HCT116 (cell line): ENCODE measurements at regions not wholly inside any gene's neighbourhood (a gene's known extent, or its start where the extent isn't known, plus 50 kb on each side); places are given as distances from the start of the nearest gene placed in this dataset.

Experiments used
- ATAC-seq: fragments of 200-7000 bp; cut with Tn5 transposase; 2 replicates; pipeline ENCODE4 v1.9.1; 2020; ENCODE audit warnings: mild to moderate bottlenecking, moderate library complexity
- BruUV-seq: library from RNA; stranded (reverse); fragments of 400-500 nt; replicated peaks from 2 replicates; lab custom pipeline; 2021; lab: Mats Ljungman, UMichigan
- CTCF ChIA-PET: fragments of 300-600 bp; sonication (Branson Sonifier 250); formaldehyde crosslinking; loops from one replicate; lab custom pipeline; 2021; ENCODE audit warnings: antibody characterized with exemption; lab: Charles Lee
- POLR2A ChIA-PET: fragments of 300-600, 350-600 bp; sonication (Branson Sonifier 250); formaldehyde crosslinking; loops from one replicate; lab custom pipeline; 2021; ENCODE audit warnings: antibody characterized with exemption; lab: Charles Lee
- RAD21 ChIA-PET, 2 experiments: fragments of 300-600 bp; sonication (Branson Sonifier 250); formaldehyde crosslinking; loops; one replicate each; lab custom pipeline; 2023; ENCODE audit warnings: low total read pairs in 2 of 2; ENCODE audit not compliant: uncharacterized antibody in 2 of 2, unreplicated experiment in 2 of 2, low non-redundant PET in 1 of 2; lab: Charles Lee
- DNase-seq: peaks from one replicate; pipeline ENCODE4 v3.0.0-alpha.2; 2010; ENCODE audit warnings: low read depth, low spot score
- H2AFZ ChIP-seq: fragments of 200-600 bp; shearing (Covaris generic), sonication (generic); 2 replicates; pipeline ENCODE4 v1.6.1; 2017; ENCODE audit warnings: low read depth, mixed run types, mixed read lengths, antibody characterized with exemption, low read length; ENCODE audit not compliant: poor library complexity, severe bottlenecking
- H3K27ac ChIP-seq: 2 replicates; pipeline ENCODE4 v1.5.1; 2012; ENCODE audit warnings: low read depth, low read length
- H3K27me3 ChIP-seq: fragments of 200-600 bp; sonication (generic); 2 replicates; pipeline ENCODE4 v1.6.1; 2016; ENCODE audit warnings: mixed run types, low read length, mixed read lengths; ENCODE audit not compliant: insufficient read depth
- H3K36me3 ChIP-seq, 2 experiments: fragments of 200-500 bp in 1 of 2; fragments of 200-600 bp in 1 of 2; sonication (Bioruptor generic) in 1 of 2; sonication (generic) in 1 of 2; 2 replicates each; pipeline versions ENCODE4 v1.5.1 to v1.6.1; 2014 to 2016; ENCODE audit warnings: low read length in 2 of 2, inconsistent platforms in 1 of 2, mixed read lengths in 1 of 2, mixed run types in 1 of 2; ENCODE audit not compliant: insufficient read depth in 2 of 2, control insufficient read depth in 1 of 2
- H3K4me1 ChIP-seq, 2 experiments: fragments of 200-600 bp in 1 of 2; sonication (generic) in 1 of 2; 2 replicates each; pipeline versions ENCODE4 v1.5.1 to v1.6.1; 2012 to 2017; ENCODE audit warnings: low read length in 2 of 2, inconsistent platforms in 1 of 2, mild to moderate bottlenecking in 1 of 2, mixed read lengths in 1 of 2, mixed run types in 1 of 2, moderate library complexity in 1 of 2; ENCODE audit not compliant: insufficient read depth in 2 of 2, control insufficient read depth in 1 of 2
- H3K4me2 ChIP-seq: fragments of 200-600 bp; sonication (generic); 2 replicates; pipeline ENCODE4 v1.6.1; 2017; ENCODE audit warnings: mixed run types, low read length, mixed read lengths
- H3K4me3 ChIP-seq, 2 experiments: fragments of 200-600 bp in 1 of 2; sonication (generic) in 1 of 2; replicated peaks in 1 of 2; 2 replicates each; pipeline ENCODE4 v1.5.1; 2011 to 2016; ENCODE audit warnings: low read length in 2 of 2, control low read depth in 1 of 2, low read depth in 1 of 2, mild to moderate bottlenecking in 1 of 2, mixed read lengths in 1 of 2, mixed run types in 1 of 2
- H3K79me2 ChIP-seq: fragments of 200-600 bp; sonication (generic); 2 replicates; pipeline ENCODE4 v1.6.1; 2017; ENCODE audit warnings: mild to moderate bottlenecking, mixed run types, low read length, moderate library complexity, mixed read lengths; ENCODE audit not compliant: insufficient read depth
- H3K9ac ChIP-seq: fragments of 200-600 bp; sonication (generic); 2 replicates; pipeline ENCODE4 v1.6.1; 2016; ENCODE audit warnings: low read length, mixed read lengths
- H3K9me2 ChIP-seq: fragments of 200-600 bp; sonication (generic), shearing (Covaris generic); 2 replicates; pipeline ENCODE4 v1.6.1; 2017; ENCODE audit warnings: mixed run types, mild to moderate bottlenecking, moderate library complexity; ENCODE audit not compliant: insufficient read depth
- H3K9me3 ChIP-seq, 2 experiments: fragments of 200-500 bp in 1 of 2; fragments of 200-600 bp in 1 of 2; sonication (Bioruptor generic) in 1 of 2; sonication (generic) in 1 of 2; 2 replicates each; pipeline ENCODE4 v1.6.1; 2014 to 2017; ENCODE audit warnings: low read length in 2 of 2, mixed read lengths in 2 of 2, inconsistent platforms in 1 of 2, low read depth in 1 of 2, mild to moderate bottlenecking in 1 of 2, mixed run types in 1 of 2, moderate library complexity in 1 of 2; ENCODE audit not compliant: control insufficient read depth in 1 of 2, insufficient read depth in 1 of 2
- H4K20me1 ChIP-seq: fragments of 200-600 bp; sonication (generic), shearing (Covaris generic); 2 replicates; pipeline ENCODE4 v1.6.1; 2017; ENCODE audit warnings: mixed run types, mild to moderate bottlenecking, moderate library complexity; ENCODE audit not compliant: insufficient read depth
- ATF3 ChIP-seq: IDR thresholded peaks from 2 replicates; pipeline ENCODE4 v1.6.1; 2012
- CBX3 ChIP-seq: IDR thresholded peaks from 2 replicates; pipeline ENCODE4 v1.6.1; 2012; ENCODE audit warnings: low read depth
- CEBPB ChIP-seq: IDR thresholded peaks from 2 replicates; pipeline ENCODE4 v1.6.1; 2012; ENCODE audit warnings: low read depth
- EGR1 ChIP-seq: IDR thresholded peaks from 2 replicates; pipeline ENCODE4 v1.6.1; 2012; ENCODE audit warnings: low read depth
- ELF1 ChIP-seq: IDR thresholded peaks from 2 replicates; pipeline ENCODE4 v1.6.1; 2012; ENCODE audit warnings: low read depth, borderline replicate concordance
- EZH2 ChIP-seq: fragments of 200-600 bp; sonication (generic); IDR thresholded peaks from 2 replicates; pipeline ENCODE4 v1.6.1; 2017; ENCODE audit warnings: antibody characterized with exemption, mixed run types
- FOSL1 ChIP-seq: IDR thresholded peaks from 2 replicates; pipeline ENCODE4 v1.6.1; 2012; ENCODE audit warnings: low read depth
- JUND ChIP-seq: IDR thresholded peaks from 2 replicates; pipeline ENCODE4 v1.6.1; 2012
- POLR2AphosphoS5 ChIP-seq: IDR thresholded peaks from 2 replicates; pipeline ENCODE4 v1.6.1; 2011; ENCODE audit warnings: mild to moderate bottlenecking, low read depth, low read length, moderate library complexity
- SIN3A ChIP-seq: IDR thresholded peaks from 2 replicates; pipeline ENCODE4 v1.6.1; 2012; ENCODE audit warnings: low read depth
- SP1 ChIP-seq: IDR thresholded peaks from 2 replicates; pipeline ENCODE4 v1.6.1; 2012; ENCODE audit warnings: low read depth
- TCF7L2 ChIP-seq: IDR thresholded peaks from 2 replicates; pipeline ENCODE4 v1.7.0; 2011; ENCODE audit warnings: borderline replicate concordance, inconsistent platforms; ENCODE audit not compliant: insufficient read depth, insufficient read length; ENCODE audit errors: extremely low read depth
- YY1 ChIP-seq: IDR thresholded peaks from 2 replicates; pipeline ENCODE4 v1.6.1; 2011; ENCODE audit warnings: low read length, low read depth, moderate library complexity, mild to moderate bottlenecking; ENCODE audit not compliant: insufficient replicate concordance; ENCODE audit errors: extremely low read depth
- ZBTB33 ChIP-seq: IDR thresholded peaks from 2 replicates; pipeline ENCODE4 v1.6.1; 2011; ENCODE audit warnings: mild to moderate bottlenecking, low read length, moderate library complexity; ENCODE audit not compliant: insufficient replicate concordance; ENCODE audit errors: extremely low read depth
- ZFX ChIP-seq: fragments of 450-650 bp; IDR thresholded peaks from 2 replicates; pipeline ENCODE4 v1.6.1; 2017
- ZNF274 ChIP-seq: fragments of 200-500 bp; sonication (Bioruptor generic); IDR thresholded peaks from 2 replicates; pipeline ENCODE4 v1.6.1; 2014; ENCODE audit warnings: mild to moderate bottlenecking, low read depth, low read length, inconsistent platforms
- intact Hi-C: fragments of 100-400 bp; cut with micrococcal nuclease; formaldehyde crosslinking; loops from 2 replicates; pipeline ENCODE4 v1.10.0; 2022
- TF ChIP-seq, protein P1 (sequence below), 3 experiments: fragments of 200-600 bp in 1 of 3; sonication (generic) in 1 of 3; IDR thresholded peaks in 2 of 3; conservative IDR thresholded peaks in 1 of 3; 2 replicates each; pipeline ENCODE4 v1.5.1; 2012 to 2017; ENCODE audit warnings: low read depth in 2 of 3, low read length in 2 of 3, antibody characterized with exemption in 1 of 3, borderline replicate concordance in 1 of 3, control low read depth in 1 of 3, mild to moderate bottlenecking in 1 of 3, mixed read lengths in 1 of 3, mixed run types in 1 of 3, moderate library complexity in 1 of 3; ENCODE audit not compliant: insufficient read depth in 1 of 3
- TF ChIP-seq, protein P2 (sequence below): IDR thresholded peaks from 2 replicates; pipeline ENCODE4 v1.6.1; 2012

DNA sequence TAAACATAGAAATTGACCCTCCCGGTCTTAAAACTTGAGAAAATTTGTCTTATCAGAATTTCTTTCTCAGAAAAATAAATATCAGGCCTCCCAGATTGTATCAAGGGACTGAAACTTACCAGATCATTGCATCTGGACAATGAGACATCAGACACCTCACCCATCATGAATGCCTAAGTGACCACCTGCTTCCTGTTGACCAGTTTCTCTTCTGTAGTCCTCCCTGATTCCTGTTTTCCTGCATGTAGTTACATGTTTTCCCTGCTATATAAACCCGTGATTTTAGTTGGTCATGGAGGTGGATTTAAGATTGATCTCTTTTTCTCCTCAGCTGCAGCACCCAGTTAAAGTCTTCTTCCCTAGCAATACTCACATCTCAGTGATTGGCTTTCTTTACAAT, 548.1 kb downstream of the PPP4R3C start:
- H3K79me2 ChIP-seq = no peaks in the 10 kb centered on the region
- ATAC-seq = no peak
- no peaks in the 10 kb centered on the region for H3K4me1 ChIP-seq
- no peak overlapping the region for H3K4me2 ChIP-seq
- ChIA-PET RAD21 (no interaction called here), CTCF (no interaction called here), POLR2A (no interaction called here)
- DNase-seq = no peak
- H3K9me3 ChIP-seq = no peaks in the 10 kb centered on the region
- H3K27ac ChIP-seq = no peak overlapping the region
- H3K9ac ChIP-seq = no peak overlapping the region
- no peaks in the 10 kb centered on the region for H3K27me3 ChIP-seq
- BruUV-seq = no TSS peak
- no peak for TF ChIP-seq ZFX
- TF ChIP-seq JUND = no peak
- no peak for TF ChIP-seq EZH2
- TF ChIP-seq CEBPB = no peak
- intact Hi-C loops = loop anchor here (5.0 kb wide), 2 partner anchors 63 to 263 kb away; no protein-coding TSS in a partner anchor
- no peak overlapping the region for H2AFZ ChIP-seq
- no peaks in the 10 kb centered on the region for H3K36me3 ChIP-seq
- H3K4me3 ChIP-seq = no peak overlapping the region
- H3K9me2 ChIP-seq = no peaks in the 10 kb centered on the region
- no peaks in the 10 kb centered on the region for H4K20me1 ChIP-seq

GRCh38 chrX:26914232-26914631, 548.9 kb downstream of the PPP4R3C start:
- Histone ChIP-seq H3K9me2 (no peaks in the 10 kb centered on the region), H3K4me1 (no peaks in the 10 kb centered on the region), H3K9ac (no peak overlapping the region), H2AFZ (no peak overlapping the region), H3K4me2 (no peak overlapping the region), H3K79me2 (no peaks in the 10 kb centered on the region), H3K9me3 (no peaks in the 10 kb centered on the region), H3K4me3 (no peak overlapping the region), H3K36me3 (no peaks in the 10 kb centered on the region), H3K27ac (no peak overlapping the region), H3K27me3 (no peaks in the 10 kb centered on the region), H4K20me1 (no peaks in the 10 kb centered on the region)
- intact Hi-C loops = no loop called here
- BruUV-seq = no TSS peak
- ChIA-PET CTCF (no interaction called here), POLR2A (no interaction called here), RAD21 (no interaction called here)
- ATAC-seq (no peak), DNase-seq (no peak)
- TF ChIP-seq, protein P1, sequence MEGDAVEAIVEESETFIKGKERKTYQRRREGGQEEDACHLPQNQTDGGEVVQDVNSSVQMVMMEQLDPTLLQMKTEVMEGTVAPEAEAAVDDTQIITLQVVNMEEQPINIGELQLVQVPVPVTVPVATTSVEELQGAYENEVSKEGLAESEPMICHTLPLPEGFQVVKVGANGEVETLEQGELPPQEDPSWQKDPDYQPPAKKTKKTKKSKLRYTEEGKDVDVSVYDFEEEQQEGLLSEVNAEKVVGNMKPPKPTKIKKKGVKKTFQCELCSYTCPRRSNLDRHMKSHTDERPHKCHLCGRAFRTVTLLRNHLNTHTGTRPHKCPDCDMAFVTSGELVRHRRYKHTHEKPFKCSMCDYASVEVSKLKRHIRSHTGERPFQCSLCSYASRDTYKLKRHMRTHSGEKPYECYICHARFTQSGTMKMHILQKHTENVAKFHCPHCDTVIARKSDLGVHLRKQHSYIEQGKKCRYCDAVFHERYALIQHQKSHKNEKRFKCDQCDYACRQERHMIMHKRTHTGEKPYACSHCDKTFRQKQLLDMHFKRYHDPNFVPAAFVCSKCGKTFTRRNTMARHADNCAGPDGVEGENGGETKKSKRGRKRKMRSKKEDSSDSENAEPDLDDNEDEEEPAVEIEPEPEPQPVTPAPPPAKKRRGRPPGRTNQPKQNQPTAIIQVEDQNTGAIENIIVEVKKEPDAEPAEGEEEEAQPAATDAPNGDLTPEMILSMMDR (IDR thresholded peaks at IDR 0.05 in 2 of 3, conservative IDR thresholded peaks at IDR 0.05 in 1 of 3; ENCODE audit: borderline replicate concordance in 1 of 3, insufficient read depth in 1 of 3, low read depth in 2 of 3, low read length in 2 of 3) = no peak
- TF ChIP-seq SP1 (no peak), ELF1 (no peak), CBX3 (no peak), FOSL1 (no peak), POLR2AphosphoS5 (no peak), ATF3 (no peak), EGR1 (no peak), ZNF274 (no peak), EZH2 (no peak), TCF7L2 (no peak), SIN3A (no peak), YY1 (no peak), JUND (no peak), CEBPB (no peak), ZBTB33 (no peak)
- TF ChIP-seq, protein P2, sequence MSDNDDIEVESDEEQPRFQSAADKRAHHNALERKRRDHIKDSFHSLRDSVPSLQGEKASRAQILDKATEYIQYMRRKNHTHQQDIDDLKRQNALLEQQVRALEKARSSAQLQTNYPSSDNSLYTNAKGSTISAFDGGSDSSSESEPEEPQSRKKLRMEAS = no peak
